Endothelial cell of umbilical vein (primary cell): ENCODE measurements at regions not wholly inside any gene's neighbourhood (a gene's known extent, or its start where the extent isn't known, plus 50 kb on each side); places are given as distances from the start of the nearest gene placed in this dataset.

ENCODE experiments used
- BruUV-seq: library from RNA; stranded (reverse); fragments of 400-500 nt; replicated peaks from 2 replicates; lab custom pipeline; 2021; lab: Mats Ljungman, UMichigan
- CTCF ChIA-PET: fragments of 300-600, 350-600 bp; sonication (Branson Sonifier 250); formaldehyde crosslinking; loops from one replicate; lab custom pipeline; 2021; ENCODE audit warnings: antibody characterized with exemption, inconsistent platforms; lab: Charles Lee
- POLR2A ChIA-PET: fragments of 300-600, 350-600 bp; sonication (Branson Sonifier 250); formaldehyde crosslinking; loops from one replicate; lab custom pipeline; 2021; ENCODE audit warnings: antibody characterized with exemption, inconsistent platforms; lab: Charles Lee
- DNase-seq: peaks from one replicate; pipeline ENCODE4 v3.0.0-alpha.2; 2011; ENCODE audit warnings: low read depth, low spot score
- FAIRE-seq: peaks from 2 replicates; lab custom pipeline; 2011; peaks lifted over from hg19 to GRCh38; lab: Jason Lieb, UNC
- H2AFZ ChIP-seq: 2 replicates; pipeline ENCODE4 v1.6.0; 2012; ENCODE audit warnings: low read depth, low read length, control low read depth, inconsistent platforms
- H3K27ac ChIP-seq: 2 replicates; pipeline ENCODE4 v1.5.1; 2011; ENCODE audit warnings: low read depth, mild to moderate bottlenecking, control low read depth, low read length, moderate library complexity; ENCODE audit not compliant: insufficient read depth
- H3K27me3 ChIP-seq, 2 experiments: 2 replicates each; pipeline versions ENCODE4 v1.6.0 to v1.6.1; 2011; ENCODE audit warnings: low read length in 2 of 2, mixed read lengths in 1 of 2; ENCODE audit not compliant: control insufficient read depth in 2 of 2, insufficient read depth in 2 of 2
- H3K36me3 ChIP-seq, 2 experiments: 2 replicates in 1 of 2; 3 replicates in 1 of 2; pipeline ENCODE4 v1.5.1; 2011; ENCODE audit warnings: low read length in 2 of 2, mild to moderate bottlenecking in 1 of 2, moderate library complexity in 1 of 2; ENCODE audit not compliant: control insufficient read depth in 2 of 2, insufficient read depth in 2 of 2; ENCODE audit errors: extremely low read depth in 1 of 2
- H3K4me1 ChIP-seq: 3 replicates; pipeline ENCODE4 v1.5.1; 2011; ENCODE audit warnings: mild to moderate bottlenecking, low read length; ENCODE audit not compliant: control insufficient read depth, insufficient read depth; ENCODE audit errors: extremely low read depth
- H3K4me2 ChIP-seq: 2 replicates; pipeline ENCODE4 v1.6.1; 2011; ENCODE audit warnings: low read length, control low read depth, mixed read lengths; ENCODE audit not compliant: insufficient read depth
- H3K4me3 ChIP-seq, 3 experiments: fragments of 200-600 bp in 1 of 3; sonication (generic), shearing (Covaris generic) in 1 of 3; replicated peaks in 1 of 3; 2 replicates each; pipeline ENCODE4 v1.5.1; 2011 to 2016; ENCODE audit warnings: control low read depth in 3 of 3, low read length in 3 of 3, mild to moderate bottlenecking in 2 of 3, inconsistent platforms in 1 of 3, low read depth in 1 of 3, moderate library complexity in 1 of 3; ENCODE audit not compliant: insufficient read depth in 1 of 3
- H3K79me2 ChIP-seq: 2 replicates; pipeline ENCODE4 v1.6.0; 2012; ENCODE audit warnings: low read length, inconsistent platforms; ENCODE audit not compliant: control insufficient read depth, insufficient read depth
- H3K9ac ChIP-seq: replicated peaks from 2 replicates; pipeline ENCODE3; 2011; ENCODE audit warnings: low read length, control low read depth; ENCODE audit not compliant: insufficient read depth; ENCODE audit errors: extremely low read depth
- H3K9me1 ChIP-seq: replicated peaks from 3 replicates; pipeline ENCODE4 v1.6.0; 2011; ENCODE audit warnings: mild to moderate bottlenecking, low read length; ENCODE audit not compliant: control insufficient read depth, insufficient read depth; ENCODE audit errors: extremely low read depth
- H3K9me3 ChIP-seq: replicated peaks from 2 replicates; pipeline ENCODE4 v1.5.1; 2012; ENCODE audit warnings: low read length, inconsistent platforms; ENCODE audit not compliant: control insufficient read depth, insufficient read depth
- H4K20me1 ChIP-seq: replicated peaks from 2 replicates; pipeline ENCODE3; 2011; ENCODE audit warnings: mild to moderate bottlenecking, low read length; ENCODE audit not compliant: control insufficient read depth, insufficient read depth; ENCODE audit errors: extremely low read depth
- CTCF ChIP-seq, 2 donors: IDR thresholded peaks; 1 replicate in 1 of 2; 2 replicates in 1 of 2; pipeline ENCODE4 v1.5.1; 2011; ENCODE audit warnings: low read length in 2 of 2, mild to moderate bottlenecking in 2 of 2, moderate library complexity in 2 of 2, control low read depth in 1 of 2, inconsistent platforms in 1 of 2, low read depth in 1 of 2; ENCODE audit not compliant: insufficient read depth in 1 of 2; ENCODE audit errors: extremely low read depth in 1 of 2
- EZH2 ChIP-seq: IDR thresholded peaks from 2 replicates; pipeline ENCODE4 v1.6.1; 2012; ENCODE audit warnings: borderline replicate concordance, low read depth, mild to moderate bottlenecking, moderate library complexity, low read length, inconsistent platforms; ENCODE audit not compliant: severe bottlenecking
- FOS ChIP-seq: IDR thresholded peaks from 2 replicates; pipeline ENCODE4 v1.6.1; 2011; ENCODE audit warnings: mild to moderate bottlenecking, low read length, moderate library complexity, borderline replicate concordance; ENCODE audit not compliant: insufficient read depth
- GATA2 ChIP-seq: IDR thresholded peaks from 2 replicates; pipeline ENCODE4 v1.7.0; 2011; ENCODE audit warnings: low read depth, mild to moderate bottlenecking, moderate library complexity, mixed read lengths, low read length; ENCODE audit not compliant: insufficient read length, insufficient read depth
- JUN ChIP-seq: IDR thresholded peaks from 2 replicates; pipeline ENCODE4 v1.6.1; 2011; ENCODE audit warnings: borderline replicate concordance, low read depth; ENCODE audit not compliant: insufficient read length, insufficient read depth
- MYC ChIP-seq: IDR thresholded peaks from one replicate; pipeline ENCODE4 v1.6.1; 2011; ENCODE audit warnings: mild to moderate bottlenecking, low read depth, low read length
- POLR2A ChIP-seq: IDR thresholded peaks from 2 replicates; pipeline ENCODE4 v1.6.1; 2012; ENCODE audit warnings: low read depth, mild to moderate bottlenecking, control low read depth, low read length
- POLR2AphosphoS5 ChIP-seq: IDR thresholded peaks from 2 replicates; pipeline ENCODE4 v1.6.1; 2012; ENCODE audit warnings: low read depth, mild to moderate bottlenecking, control low read depth, low read length, moderate library complexity; ENCODE audit not compliant: insufficient read depth
- dilution Hi-C: fragments of 300-500 bp; cut with MboI; formaldehyde crosslinking; loops from one replicate; pipeline ENCODE4 v1.15.0; 2019; ENCODE audit warnings: low sequenced_read_pairs; ENCODE audit not compliant: extremely low pct_ligation_motif_present
- intact Hi-C: fragments of 100-400 bp; cut with micrococcal nuclease; formaldehyde crosslinking; loops from one replicate; pipeline ENCODE4 v1.10.0; 2022
- TF ChIP-seq, protein P1 (sequence below): IDR thresholded peaks from 2 replicates; pipeline ENCODE4 v1.6.1; 2011; ENCODE audit not compliant: insufficient read depth, insufficient read length

DNA sequence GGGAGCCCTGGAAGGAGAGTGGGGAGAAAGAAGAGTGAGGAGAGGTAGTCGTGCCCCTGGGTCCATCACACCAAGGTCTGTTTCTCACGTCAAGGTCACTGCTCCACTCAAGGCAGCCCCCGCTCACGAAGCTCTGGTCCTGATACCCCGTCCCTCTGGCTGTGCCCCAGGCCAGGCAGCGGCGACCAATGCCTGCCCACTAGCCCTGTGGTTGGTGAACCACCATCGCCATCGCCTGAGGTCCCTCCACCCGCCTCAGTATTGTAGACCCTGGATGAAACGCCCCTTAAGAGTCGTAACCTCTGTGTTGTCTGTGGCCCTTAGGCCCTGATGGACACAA lies 378.3 kb upstream of the MYT1L start:
- H3K36me3 ChIP-seq: no peaks in the 10 kb centered on the region
- H3K27ac ChIP-seq: no peak overlapping the region
- POLR2A ChIA-PET: no interaction called here
- CTCF ChIA-PET: no interaction called here
- H3K9ac ChIP-seq: no peak overlapping the region
- no peak overlapping the region for H3K4me2 ChIP-seq
- no peaks in the 10 kb centered on the region for H3K4me1 ChIP-seq
- BruUV-seq: no TSS peak
- no peak overlapping the region for H2AFZ ChIP-seq
- DNase-seq (no peak), FAIRE-seq (no peak)
- no peaks in the 10 kb centered on the region for H4K20me1 ChIP-seq
- TF ChIP-seq FOS (no peak), CTCF (IDR thresholded peaks at IDR 0.05; ENCODE audit: extremely low read depth in 1 of 2, insufficient read depth in 1 of 2, low read depth in 1 of 2, low read length in 2 of 2) (no peak), GATA2 (no peak), POLR2AphosphoS5 (no peak), POLR2A (no peak), JUN (no peak), MYC (no peak), EZH2 (no peak)
- TF ChIP-seq, protein P1, sequence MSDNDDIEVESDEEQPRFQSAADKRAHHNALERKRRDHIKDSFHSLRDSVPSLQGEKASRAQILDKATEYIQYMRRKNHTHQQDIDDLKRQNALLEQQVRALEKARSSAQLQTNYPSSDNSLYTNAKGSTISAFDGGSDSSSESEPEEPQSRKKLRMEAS: no peak
- peaks cover 16% of the 10 kb centered on the region for H3K9me3 ChIP-seq
- no peaks in the 10 kb centered on the region for H3K9me1 ChIP-seq
- H3K79me2 ChIP-seq: no peaks in the 10 kb centered on the region
- H3K27me3 ChIP-seq: no peaks in the 10 kb centered on the region
- no peak overlapping the region for H3K4me3 ChIP-seq
- dilution Hi-C loops (no loop called here), intact Hi-C loops (no loop called here)
